ENCODE measurements at regions not wholly inside any gene's neighbourhood (a gene's known extent, or its start where the extent isn't known, plus 50 kb on each side); places are given as distances from the start of the nearest gene placed in this dataset.

- no peak for DNase-seq
Observed at GRCh38 chr7:21099432-21099831, 312.7 kb upstream of the SP8 start.

- DNase-seq = no peak
Observed at GRCh38 chr7:21099955-21100354, 313.3 kb upstream of the SP8 start.

GRCh38 chr7:21101541-21101940 lies 314.9 kb upstream of the SP8 start:
- no peak for DNase-seq

GRCh38 chr7:21103426-21104123 lies 316.9 kb upstream of the SP8 start:
- DNase-seq = no peak

- no peak for DNase-seq
Observed at GRCh38 chr7:21104124-21104500, 317.4 kb upstream of the SP8 start.

- DNase-seq = no peak
Observed at GRCh38 chr7:21106296-21106732, 319.6 kb upstream of the SP8 start.

- no peak for DNase-seq
Observed at GRCh38 chr7:21107101-21107500, 320.4 kb upstream of the SP8 start.

- DNase-seq = peak; percentile 57
Observed at GRCh38 chr7:21108182-21108581, 319.7 kb upstream of the SP4 start.

- no peak for DNase-seq
Observed at GRCh38 chr7:21113609-21114415, 314.1 kb upstream of the SP4 start.

- DNase-seq = no peak
Observed at GRCh38 chr7:21123586-21123985, 304.3 kb upstream of the SP4 start.

- no peak for DNase-seq
Observed at GRCh38 chr7:21125297-21125696, 302.6 kb upstream of the SP4 start.

- no peak for DNase-seq
Observed at GRCh38 chr7:21128062-21128817, 299.6 kb upstream of the SP4 start.

GRCh38 chr7:21131897-21132296 lies 296.0 kb upstream of the SP4 start:
- DNase-seq = no peak

- DNase-seq = no peak
Observed at GRCh38 chr7:21134631-21135030, 293.3 kb upstream of the SP4 start.

GRCh38 chr7:21135437-21135836 lies 292.4 kb upstream of the SP4 start:
- DNase-seq = no peak

GRCh38 chr7:21137640-21138039 lies 290.2 kb upstream of the SP4 start:
- DNase-seq = no peak

- DNase-seq = no peak
Observed at GRCh38 chr7:21140622-21141021, 287.3 kb upstream of the SP4 start.

- DNase-seq = no peak
Observed at GRCh38 chr7:21141476-21141875, 286.4 kb upstream of the SP4 start.

GRCh38 chr7:21142081-21142480 lies 285.8 kb upstream of the SP4 start:
- DNase-seq = no peak

GRCh38 chr7:21146642-21147423 lies 281.1 kb upstream of the SP4 start:
- DNase-seq = no peak

GRCh38 chr7:21149809-21150208 lies 278.1 kb upstream of the SP4 start:
- DNase-seq = no peak

GRCh38 chr7:21154614-21155013 lies 273.3 kb upstream of the SP4 start:
- DNase-seq = no peak

- no peak for DNase-seq
Observed at GRCh38 chr7:21159506-21159905, 268.4 kb upstream of the SP4 start.

Data from right forelimb (tissue), 1 donor.